ENCODE measurements at regions not wholly inside any gene's neighbourhood (a gene's known extent, or its start where the extent isn't known, plus 50 kb on each side); places are given as distances from the start of the nearest gene placed in this dataset.

GRCh38 chr5:125597338-125597737 is 825.9 kb upstream of the GRAMD2B start:
- H3K36me3 ChIP-seq = no peaks in the 10 kb centered on the region
- no peak for DNase-seq (ENCODE audit: low spot score in 2 of 2)
- 65 to 67% methylated on average over 2 of the region's 2 CpGs for WGBS, 2 donors
- H3K27ac ChIP-seq = no peak overlapping the region
- no peak overlapping the region for H3K4me3 ChIP-seq
- no peaks in the 10 kb centered on the region for H3K9me3 ChIP-seq
- H3K4me1 ChIP-seq = no peaks in the 10 kb centered on the region
- H3K27me3 ChIP-seq = no peaks in the 10 kb centered on the region
- TF ChIP-seq EP300 (IDR thresholded peaks at IDR 0.05) (no peak), POLR2A (IDR thresholded peaks at IDR 0.05) (no peak)
- TF ChIP-seq, protein P1, sequence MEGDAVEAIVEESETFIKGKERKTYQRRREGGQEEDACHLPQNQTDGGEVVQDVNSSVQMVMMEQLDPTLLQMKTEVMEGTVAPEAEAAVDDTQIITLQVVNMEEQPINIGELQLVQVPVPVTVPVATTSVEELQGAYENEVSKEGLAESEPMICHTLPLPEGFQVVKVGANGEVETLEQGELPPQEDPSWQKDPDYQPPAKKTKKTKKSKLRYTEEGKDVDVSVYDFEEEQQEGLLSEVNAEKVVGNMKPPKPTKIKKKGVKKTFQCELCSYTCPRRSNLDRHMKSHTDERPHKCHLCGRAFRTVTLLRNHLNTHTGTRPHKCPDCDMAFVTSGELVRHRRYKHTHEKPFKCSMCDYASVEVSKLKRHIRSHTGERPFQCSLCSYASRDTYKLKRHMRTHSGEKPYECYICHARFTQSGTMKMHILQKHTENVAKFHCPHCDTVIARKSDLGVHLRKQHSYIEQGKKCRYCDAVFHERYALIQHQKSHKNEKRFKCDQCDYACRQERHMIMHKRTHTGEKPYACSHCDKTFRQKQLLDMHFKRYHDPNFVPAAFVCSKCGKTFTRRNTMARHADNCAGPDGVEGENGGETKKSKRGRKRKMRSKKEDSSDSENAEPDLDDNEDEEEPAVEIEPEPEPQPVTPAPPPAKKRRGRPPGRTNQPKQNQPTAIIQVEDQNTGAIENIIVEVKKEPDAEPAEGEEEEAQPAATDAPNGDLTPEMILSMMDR (IDR thresholded peaks at IDR 0.05) = no peak

GRCh38 chr5:125600559-125600958 is 822.6 kb upstream of the GRAMD2B start:
- DNase-seq (ENCODE audit: low spot score in 2 of 2) = no peak
- no peak for TF ChIP-seq EP300 (IDR thresholded peaks at IDR 0.05)
- no peak for TF ChIP-seq POLR2A (IDR thresholded peaks at IDR 0.05)
- TF ChIP-seq, protein P1 (IDR thresholded peaks at IDR 0.05) = no peak
- H3K27me3 ChIP-seq = no peaks in the 10 kb centered on the region
- H3K4me3 ChIP-seq = no peak overlapping the region
- H3K27ac ChIP-seq = no peak overlapping the region
- no peaks in the 10 kb centered on the region for H3K9me3 ChIP-seq
- no peaks in the 10 kb centered on the region for H3K36me3 ChIP-seq
- WGBS, 2 donors = 91 to 95% methylated on average over 1 of the region's 1 CpG
- H3K4me1 ChIP-seq = no peaks in the 10 kb centered on the region

DNA sequence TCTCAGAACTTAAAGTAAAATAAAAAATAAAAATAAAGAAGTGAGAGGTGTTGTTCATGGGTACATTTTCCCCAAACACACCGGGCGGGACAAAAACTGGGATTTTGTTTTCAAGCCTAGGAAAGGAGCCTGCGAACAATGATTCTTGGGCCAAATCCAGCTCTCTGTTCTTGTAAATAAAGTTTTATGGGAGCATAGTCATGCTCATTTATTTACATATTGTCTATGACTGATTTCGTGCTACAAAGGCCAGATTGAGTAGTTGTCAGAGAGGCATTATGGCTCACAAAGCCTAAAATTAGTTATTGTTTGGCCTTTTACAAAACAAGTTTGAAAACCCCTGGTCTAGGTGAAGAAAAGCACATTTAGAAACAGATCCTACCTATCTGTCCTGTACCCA is 821.0 kb upstream of the GRAMD2B start:
- 89 to 93% methylated on average over 4 of the region's 4 CpGs for WGBS, 2 donors
- no peak overlapping the region for H3K27ac ChIP-seq
- H3K4me1 ChIP-seq = no peaks in the 10 kb centered on the region
- H3K36me3 ChIP-seq = no peaks in the 10 kb centered on the region
- DNase-seq (ENCODE audit: low spot score in 2 of 2) = no peak
- TF ChIP-seq POLR2A (IDR thresholded peaks at IDR 0.05) (no peak), EP300 (IDR thresholded peaks at IDR 0.05) (no peak)
- TF ChIP-seq, protein P1 (IDR thresholded peaks at IDR 0.05) = no peak
- no peaks in the 10 kb centered on the region for H3K9me3 ChIP-seq
- no peaks in the 10 kb centered on the region for H3K27me3 ChIP-seq
- no peak overlapping the region for H3K4me3 ChIP-seq

GRCh38 chr5:125603321-125603720 is 819.9 kb upstream of the GRAMD2B start:
- H3K4me3 ChIP-seq = no peak overlapping the region
- 82 to 88% methylated on average over 3 of the region's 3 CpGs for WGBS, 2 donors
- H3K9me3 ChIP-seq = no peaks in the 10 kb centered on the region
- TF ChIP-seq, protein P1 (IDR thresholded peaks at IDR 0.05) = no peak
- no peak for TF ChIP-seq EP300 (IDR thresholded peaks at IDR 0.05)
- TF ChIP-seq POLR2A (IDR thresholded peaks at IDR 0.05) = no peak
- no peaks in the 10 kb centered on the region for H3K36me3 ChIP-seq
- no peak for DNase-seq (ENCODE audit: low spot score in 2 of 2)
- no peak overlapping the region for H3K27ac ChIP-seq
- no peaks in the 10 kb centered on the region for H3K4me1 ChIP-seq
- H3K27me3 ChIP-seq = no peaks in the 10 kb centered on the region

- Histone ChIP-seq H3K27me3 (no peaks in the 10 kb centered on the region), H3K36me3 (no peaks in the 10 kb centered on the region), H3K27ac (no peak overlapping the region), H3K4me1 (no peaks in the 10 kb centered on the region), H3K9me3 (no peaks in the 10 kb centered on the region), H3K4me3 (no peak overlapping the region)
- no peak for DNase-seq (ENCODE audit: low spot score in 2 of 2)
- WGBS, 2 donors = 93 to 96% methylated on average over 3 of the region's 3 CpGs
- TF ChIP-seq POLR2A (IDR thresholded peaks at IDR 0.05) (no peak), EP300 (IDR thresholded peaks at IDR 0.05) (no peak)
- TF ChIP-seq, protein P1 (IDR thresholded peaks at IDR 0.05) = no peak
Measured at GRCh38 chr5:125604104-125604503, 819.1 kb upstream of the GRAMD2B start.

Data from tibial nerve (tissue), 4 donors.